GM23338 (cell line): ENCODE measurements at regions not wholly inside any gene's neighbourhood (a gene's known extent, or its start where the extent isn't known, plus 50 kb on each side); places are given as distances from the start of the nearest gene placed in this dataset.

Source experiments
- ATAC-seq: fragments of 200-7000 bp; cut with Tn5 transposase; 3 replicates; pipeline ENCODE4 v1.9.1; 2020
- DNase-seq: peaks from one replicate; pipeline ENCODE4 v3.0.0-alpha.2; 2015; ENCODE audit warnings: low spot score
- H2AFZ ChIP-seq: fragments of 200-600 bp; sonication (generic); 2 replicates; pipeline ENCODE4 v1.8.0; 2016; ENCODE audit warnings: antibody characterized with exemption, mild to moderate bottlenecking, moderate library complexity
- H3F3A ChIP-seq: fragments of 200-600 bp; sonication (generic); replicated peaks from 2 replicates; pipeline ENCODE4 v1.8.0; 2017; ENCODE audit warnings: antibody characterized with exemption, mixed run types, low read depth
- H3K27ac ChIP-seq: fragments of 200-600 bp; sonication (generic); 2 replicates; pipeline ENCODE4 v1.6.1; 2016; ENCODE audit warnings: low read depth
- H3K27me3 ChIP-seq: fragments of 200-600 bp; sonication (generic); 2 replicates; pipeline ENCODE4 v1.8.0; 2016; ENCODE audit warnings: mild to moderate bottlenecking, mixed run types, moderate library complexity; ENCODE audit not compliant: insufficient read depth
- H3K36me3 ChIP-seq: fragments of 200-600 bp; sonication (generic); 2 replicates; pipeline ENCODE4 v1.8.0; 2016; ENCODE audit warnings: mild to moderate bottlenecking; ENCODE audit not compliant: insufficient read depth
- H3K4me1 ChIP-seq: fragments of 200-600 bp; sonication (generic); 2 replicates; pipeline ENCODE4 v1.8.0; 2016; ENCODE audit warnings: mild to moderate bottlenecking, moderate library complexity; ENCODE audit not compliant: insufficient read depth
- H3K4me2 ChIP-seq: fragments of 200-600 bp; sonication (generic); 2 replicates; pipeline ENCODE4 v1.7.1; 2017; ENCODE audit warnings: mixed run types
- H3K4me3 ChIP-seq: fragments of 200-600 bp; sonication (generic); 2 replicates; pipeline ENCODE4 v1.6.1; 2016; ENCODE audit warnings: mixed run types
- H3K79me2 ChIP-seq: fragments of 200-600 bp; sonication (generic); replicated peaks from 2 replicates; pipeline ENCODE4 v1.8.0; 2017; ENCODE audit warnings: mild to moderate bottlenecking; ENCODE audit not compliant: insufficient read depth
- H3K9me2 ChIP-seq: fragments of 200-600 bp; sonication (generic); 2 replicates; pipeline ENCODE4 v1.8.0; 2017; ENCODE audit not compliant: insufficient read depth
- H4K20me1 ChIP-seq: fragments of 200-600 bp; sonication (generic); replicated peaks from 2 replicates; pipeline ENCODE4 v1.8.0; 2017; ENCODE audit warnings: mild to moderate bottlenecking; ENCODE audit not compliant: insufficient read depth
- H3K27ac Mint-ChIP-seq: 2 replicates; pipeline ENCODE4 v1.8.0; 2020; ENCODE audit warnings: inconsistent platforms, mild to moderate bottlenecking, moderate library complexity, mixed read lengths
- H3K27me3 Mint-ChIP-seq: 3 replicates; pipeline ENCODE4 v1.8.0; 2022; ENCODE audit warnings: low read depth, mild to moderate bottlenecking, moderate library complexity, mixed read lengths, inconsistent platforms; ENCODE audit not compliant: insufficient read depth, poor library complexity
- H3K36me3 Mint-ChIP-seq: 3 replicates; pipeline ENCODE4 v1.8.0; 2021; ENCODE audit warnings: low read depth, mild to moderate bottlenecking, inconsistent platforms, moderate library complexity, mixed read lengths
- H3K4me1 Mint-ChIP-seq: 3 replicates; pipeline ENCODE4 v1.8.0; 2020; ENCODE audit warnings: mild to moderate bottlenecking, inconsistent platforms, mixed read lengths
- H3K4me3 Mint-ChIP-seq: 3 replicates; pipeline ENCODE4 v1.8.0; 2021; ENCODE audit warnings: moderate library complexity, mild to moderate bottlenecking, inconsistent platforms, mixed read lengths
- H3K9me3 Mint-ChIP-seq: 3 replicates; pipeline ENCODE4 v1.8.0; 2020; ENCODE audit warnings: moderate library complexity, mild to moderate bottlenecking, inconsistent platforms, mixed read lengths
- STAT1 ChIP-seq: IDR thresholded peaks from one replicate; pipeline ENCODE4 v1.6.1; 2016; ENCODE audit warnings: antibody characterized with exemption; ENCODE audit not compliant: unreplicated experiment
- TF ChIP-seq, protein P1 (sequence below): fragments of 250-450 bp; sonication (Bioruptor Pico); IDR thresholded peaks from 2 replicates; pipeline ENCODE4 v1.5.0; 2020; ENCODE audit warnings: mild to moderate bottlenecking, moderate library complexity
- TF ChIP-seq, protein P2 (sequence below), 2 experiments: fragments of 200-600 bp in 1 of 2; sonication (generic) in 1 of 2; conservative IDR thresholded peaks; 2 replicates each; pipeline versions ENCODE4 v1.5.1 to v1.6.1; 2016 to 2017; ENCODE audit warnings: antibody characterized with exemption in 2 of 2, low read depth in 2 of 2, mild to moderate bottlenecking in 2 of 2, moderate library complexity in 1 of 2

- Histone ChIP-seq H3K9me2 (peaks cover 16% of the 10 kb centered on the region), H3K79me2 (no peaks in the 10 kb centered on the region), H4K20me1 (no peaks in the 10 kb centered on the region), H3K4me3 (no peak overlapping the region), H3F3A (no peaks in the 10 kb centered on the region), H3K27ac (no peak overlapping the region), H3K36me3 (no peaks in the 10 kb centered on the region), H3K27me3 (no peaks in the 10 kb centered on the region), H2AFZ (no peak overlapping the region), H3K4me2 (no peak overlapping the region), H3K4me1 (peaks cover 37% of the 10 kb centered on the region)
- TF ChIP-seq, protein P1, sequence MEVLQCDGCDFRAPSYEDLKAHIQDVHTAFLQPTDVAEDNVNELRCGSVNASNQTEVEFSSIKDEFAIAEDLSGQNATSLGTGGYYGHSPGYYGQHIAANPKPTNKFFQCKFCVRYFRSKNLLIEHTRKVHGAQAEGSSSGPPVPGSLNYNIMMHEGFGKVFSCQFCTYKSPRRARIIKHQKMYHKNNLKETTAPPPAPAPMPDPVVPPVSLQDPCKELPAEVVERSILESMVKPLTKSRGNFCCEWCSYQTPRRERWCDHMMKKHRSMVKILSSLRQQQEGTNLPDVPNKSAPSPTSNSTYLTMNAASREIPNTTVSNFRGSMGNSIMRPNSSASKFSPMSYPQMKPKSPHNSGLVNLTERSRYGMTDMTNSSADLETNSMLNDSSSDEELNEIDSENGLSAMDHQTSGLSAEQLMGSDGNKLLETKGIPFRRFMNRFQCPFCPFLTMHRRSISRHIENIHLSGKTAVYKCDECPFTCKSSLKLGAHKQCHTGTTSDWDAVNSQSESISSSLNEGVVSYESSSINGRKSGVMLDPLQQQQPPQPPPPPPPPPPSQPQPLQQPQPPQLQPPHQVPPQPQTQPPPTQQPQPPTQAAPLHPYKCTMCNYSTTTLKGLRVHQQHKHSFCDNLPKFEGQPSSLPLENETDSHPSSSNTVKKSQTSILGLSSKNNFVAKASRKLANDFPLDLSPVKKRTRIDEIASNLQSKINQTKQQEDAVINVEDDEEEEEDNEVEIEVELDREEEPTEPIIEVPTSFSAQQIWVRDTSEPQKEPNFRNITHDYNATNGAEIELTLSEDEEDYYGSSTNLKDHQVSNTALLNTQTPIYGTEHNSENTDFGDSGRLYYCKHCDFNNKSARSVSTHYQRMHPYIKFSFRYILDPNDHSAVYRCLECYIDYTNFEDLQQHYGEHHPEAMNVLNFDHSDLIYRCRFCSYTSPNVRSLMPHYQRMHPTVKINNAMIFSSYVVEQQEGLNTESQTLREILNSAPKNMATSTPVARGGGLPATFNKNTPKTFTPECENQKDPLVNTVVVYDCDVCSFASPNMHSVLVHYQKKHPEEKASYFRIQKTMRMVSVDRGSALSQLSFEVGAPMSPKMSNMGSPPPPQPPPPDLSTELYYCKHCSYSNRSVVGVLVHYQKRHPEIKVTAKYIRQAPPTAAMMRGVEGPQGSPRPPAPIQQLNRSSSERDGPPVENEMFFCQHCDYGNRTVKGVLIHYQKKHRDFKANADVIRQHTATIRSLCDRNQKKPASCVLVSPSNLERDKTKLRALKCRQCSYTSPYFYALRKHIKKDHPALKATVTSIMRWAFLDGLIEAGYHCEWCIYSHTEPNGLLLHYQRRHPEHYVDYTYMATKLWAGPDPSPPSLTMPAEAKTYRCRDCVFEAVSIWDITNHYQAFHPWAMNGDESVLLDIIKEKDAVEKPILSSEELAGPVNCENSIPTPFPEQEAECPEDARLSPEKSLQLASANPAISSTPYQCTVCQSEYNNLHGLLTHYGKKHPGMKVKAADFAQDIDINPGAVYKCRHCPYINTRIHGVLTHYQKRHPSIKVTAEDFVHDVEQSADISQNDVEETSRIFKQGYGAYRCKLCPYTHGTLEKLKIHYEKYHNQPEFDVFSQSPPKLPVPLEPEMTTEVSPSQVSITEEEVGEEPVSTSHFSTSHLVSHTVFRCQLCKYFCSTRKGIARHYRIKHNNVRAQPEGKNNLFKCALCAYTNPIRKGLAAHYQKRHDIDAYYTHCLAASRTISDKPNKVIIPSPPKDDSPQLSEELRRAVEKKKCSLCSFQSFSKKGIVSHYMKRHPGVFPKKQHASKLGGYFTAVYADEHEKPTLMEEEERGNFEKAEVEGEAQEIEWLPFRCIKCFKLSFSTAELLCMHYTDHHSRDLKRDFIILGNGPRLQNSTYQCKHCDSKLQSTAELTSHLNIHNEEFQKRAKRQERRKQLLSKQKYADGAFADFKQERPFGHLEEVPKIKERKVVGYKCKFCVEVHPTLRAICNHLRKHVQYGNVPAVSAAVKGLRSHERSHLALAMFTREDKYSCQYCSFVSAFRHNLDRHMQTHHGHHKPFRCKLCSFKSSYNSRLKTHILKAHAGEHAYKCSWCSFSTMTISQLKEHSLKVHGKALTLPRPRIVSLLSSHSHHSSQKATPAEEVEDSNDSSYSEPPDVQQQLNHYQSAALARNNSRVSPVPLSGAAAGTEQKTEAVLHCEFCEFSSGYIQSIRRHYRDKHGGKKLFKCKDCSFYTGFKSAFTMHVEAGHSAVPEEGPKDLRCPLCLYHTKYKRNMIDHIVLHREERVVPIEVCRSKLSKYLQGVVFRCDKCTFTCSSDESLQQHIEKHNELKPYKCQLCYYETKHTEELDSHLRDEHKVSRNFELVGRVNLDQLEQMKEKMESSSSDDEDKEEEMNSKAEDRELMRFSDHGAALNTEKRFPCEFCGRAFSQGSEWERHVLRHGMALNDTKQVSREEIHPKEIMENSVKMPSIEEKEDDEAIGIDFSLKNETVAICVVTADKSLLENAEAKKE (CRISPR knock-in tag) = no peak
- TF ChIP-seq, protein P2, sequence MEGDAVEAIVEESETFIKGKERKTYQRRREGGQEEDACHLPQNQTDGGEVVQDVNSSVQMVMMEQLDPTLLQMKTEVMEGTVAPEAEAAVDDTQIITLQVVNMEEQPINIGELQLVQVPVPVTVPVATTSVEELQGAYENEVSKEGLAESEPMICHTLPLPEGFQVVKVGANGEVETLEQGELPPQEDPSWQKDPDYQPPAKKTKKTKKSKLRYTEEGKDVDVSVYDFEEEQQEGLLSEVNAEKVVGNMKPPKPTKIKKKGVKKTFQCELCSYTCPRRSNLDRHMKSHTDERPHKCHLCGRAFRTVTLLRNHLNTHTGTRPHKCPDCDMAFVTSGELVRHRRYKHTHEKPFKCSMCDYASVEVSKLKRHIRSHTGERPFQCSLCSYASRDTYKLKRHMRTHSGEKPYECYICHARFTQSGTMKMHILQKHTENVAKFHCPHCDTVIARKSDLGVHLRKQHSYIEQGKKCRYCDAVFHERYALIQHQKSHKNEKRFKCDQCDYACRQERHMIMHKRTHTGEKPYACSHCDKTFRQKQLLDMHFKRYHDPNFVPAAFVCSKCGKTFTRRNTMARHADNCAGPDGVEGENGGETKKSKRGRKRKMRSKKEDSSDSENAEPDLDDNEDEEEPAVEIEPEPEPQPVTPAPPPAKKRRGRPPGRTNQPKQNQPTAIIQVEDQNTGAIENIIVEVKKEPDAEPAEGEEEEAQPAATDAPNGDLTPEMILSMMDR (conservative IDR thresholded peaks at IDR 0.05; ENCODE audit: low read depth in 2 of 2) = no peak
- no peak for TF ChIP-seq STAT1
- H3K9me3 Mint-ChIP-seq = peaks cover 12% of the 10 kb centered on the region
- DNase-seq (no peak), ATAC-seq (no peak)
- H3K36me3 Mint-ChIP-seq = peaks cover 16% of the 10 kb centered on the region
- peaks cover 3% of the 10 kb centered on the region for H3K27me3 Mint-ChIP-seq
- H3K4me3 Mint-ChIP-seq = no peak overlapping the region
- no peak overlapping the region for H3K27ac Mint-ChIP-seq
- H3K4me1 Mint-ChIP-seq = peaks cover 39% of the 10 kb centered on the region
Measured at GRCh38 chr5:10162468-10162867, 87.2 kb downstream of the ATPSCKMT start.

DNA sequence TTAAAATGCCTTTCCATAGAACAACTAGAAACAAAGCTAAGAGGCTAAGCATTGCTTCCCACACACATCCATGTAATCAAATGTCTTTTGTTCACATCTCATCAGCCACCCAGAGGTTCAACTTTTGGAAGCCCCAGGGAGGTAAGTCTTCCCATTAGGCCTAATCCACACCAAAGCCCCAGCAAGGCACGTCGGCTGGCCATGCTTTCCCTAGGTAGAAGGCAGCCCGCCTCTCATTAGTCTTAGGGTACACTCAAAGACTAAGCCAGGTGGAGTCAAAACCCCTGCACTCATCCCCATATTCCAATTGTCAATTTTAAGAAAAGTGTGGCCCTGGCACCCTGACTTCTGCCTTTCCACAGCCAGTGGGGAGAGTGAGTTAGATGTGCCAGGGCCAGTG lies 87.9 kb downstream of the ATPSCKMT start:
- Histone ChIP-seq H3K4me2 (0 out of 2 replicates have a peak overlapping the region, but pooled peaks have one; percentile 6), H3K79me2 (no peaks in the 10 kb centered on the region), H3K9me2 (peaks cover 16% of the 10 kb centered on the region), H4K20me1 (no peaks in the 10 kb centered on the region), H3K27ac (no peak overlapping the region), H2AFZ (no peak overlapping the region), H3K4me1 (peaks cover 42% of the 10 kb centered on the region), H3F3A (no peaks in the 10 kb centered on the region), H3K27me3 (no peaks in the 10 kb centered on the region), H3K4me3 (no peak overlapping the region), H3K36me3 (no peaks in the 10 kb centered on the region)
- Mint-ChIP-seq H3K27me3 (peaks cover 3% of the 10 kb centered on the region), H3K9me3 (peaks cover 12% of the 10 kb centered on the region), H3K4me3 (no peak overlapping the region), H3K4me1 (peaks cover 46% of the 10 kb centered on the region), H3K36me3 (peaks cover 16% of the 10 kb centered on the region), H3K27ac (no peak overlapping the region)
- DNase-seq = no peak
- peak; percentile 42 for ATAC-seq
- TF ChIP-seq, protein P1 (CRISPR knock-in tag) = no peak
